Stimulated activated CD8-positive, alpha-beta memory T cell treated with anti-CD3 and anti-CD28 coated beads, Interleukin-12 subunit alpha, Interleukin-12 subunit beta, amount 100 ng/mL, for 24 hours (primary cell): ENCODE measurements at regions not wholly inside any gene's neighbourhood (a gene's known extent, or its start where the extent isn't known, plus 50 kb on each side); places are given as distances from the start of the nearest gene placed in this dataset.
"Not testable (repeated sequence)": the region's sequence is repeated elsewhere in the genome, so short reads cannot be mapped to it uniquely, and the experiment has no call there.

Experiments
- DNase-seq: peaks from one replicate; pipeline ENCODE4 v3.0.0-alpha.2; 2020; ENCODE audit errors: extremely low read depth

GRCh38 chr4:24368801-24369200 is 215.6 kb downstream of the DHX15 start:
- DNase-seq: no peak

- no peak for DNase-seq
Observed at GRCh38 chr4:24364852-24365251, 219.5 kb downstream of the DHX15 start.

- no peak for DNase-seq
Observed at GRCh38 chr4:24364249-24364648, 220.1 kb downstream of the DHX15 start.

- DNase-seq: no peak
Observed at GRCh38 chr4:24363751-24364150, 220.6 kb downstream of the DHX15 start.

GRCh38 chr4:24352112-24352511 is 232.2 kb downstream of the DHX15 start:
- no peak for DNase-seq

- DNase-seq: not testable (repeated sequence)
Observed at GRCh38 chr4:24349168-24349996, 235.0 kb downstream of the DHX15 start.

GRCh38 chr4:24339260-24339659 is 245.1 kb downstream of the DHX15 start:
- DNase-seq: no peak

GRCh38 chr4:24337451-24338190 is 246.7 kb downstream of the DHX15 start:
- DNase-seq: no peak

- no peak for DNase-seq
Observed at GRCh38 chr4:24335616-24336015, 248.7 kb downstream of the DHX15 start.

- no peak for DNase-seq
Observed at GRCh38 chr4:24334906-24335305, 249.4 kb downstream of the DHX15 start.

- no peak for DNase-seq
Observed at GRCh38 chr4:24330573-24330972, 253.8 kb downstream of the DHX15 start.

- no peak for DNase-seq
Observed at GRCh38 chr4:24330172-24330571, 254.2 kb downstream of the DHX15 start.

- no peak for DNase-seq
Observed at GRCh38 chr4:24328711-24329110, 255.6 kb downstream of the DHX15 start.

- no peak for DNase-seq
Observed at GRCh38 chr4:24328310-24328709, 256.0 kb downstream of the DHX15 start.

- DNase-seq: no peak
Observed at GRCh38 chr4:24322995-24323394, 261.4 kb downstream of the DHX15 start.

GRCh38 chr4:24322511-24322910 is 261.8 kb downstream of the DHX15 start:
- DNase-seq: no peak

- no peak for DNase-seq
Observed at GRCh38 chr4:24321616-24322015, 262.7 kb downstream of the DHX15 start.

GRCh38 chr4:24321131-24321530 is 263.2 kb downstream of the DHX15 start:
- DNase-seq: no peak

- no peak for DNase-seq
Observed at GRCh38 chr4:24319387-24319786, 265.0 kb downstream of the DHX15 start.

GRCh38 chr4:24315056-24315455 is 269.3 kb downstream of the DHX15 start:
- DNase-seq: no peak

GRCh38 chr4:24312261-24312913 is 272.0 kb downstream of the DHX15 start:
- DNase-seq: no peak

- DNase-seq: no peak
Observed at GRCh38 chr4:24303926-24304325, 280.4 kb downstream of the DHX15 start.

GRCh38 chr4:24298911-24299310 is 285.4 kb downstream of the DHX15 start:
- no peak for DNase-seq
